Heart right ventricle (tissue), 16 donors: ENCODE measurements at regions not wholly inside any gene's neighbourhood (a gene's known extent, or its start where the extent isn't known, plus 50 kb on each side); places are given as distances from the start of the nearest gene placed in this dataset.
A peak's percentile ranks its signal among the peaks of the same experiment; 100 is the strongest.

Source experiments
- ATAC-seq, 8 donors: fragments of 200-7000 bp; cut with Tn5 transposase; one replicate each; pipeline ENCODE4 v1.9.1; 2020; ENCODE audit warnings: mild to moderate bottlenecking in 8 of 8, moderate library complexity in 8 of 8, moderate number of reproducible peaks in 1 of 8
- DNase-seq, 2 donors: peaks; one replicate each; pipeline ENCODE4 v3.0.0-alpha.2; 2020
- H3K27ac ChIP-seq, 10 donors: fragments of 200-600 bp; sonication (generic) in 2 of 10; one replicate each; pipeline versions ENCODE4 v1.5.0 to v1.8.0; 2020 to 2022; ENCODE audit warnings: mild to moderate bottlenecking in 3 of 10
- H3K27me3 ChIP-seq, 7 donors: fragments of 200-600 bp; one replicate each; pipeline ENCODE4 v1.8.0; 2021 to 2022; ENCODE audit warnings: mild to moderate bottlenecking in 2 of 7
- H3K36me3 ChIP-seq, 9 donors: fragments of 200-600 bp; sonication (generic) in 1 of 9; one replicate each; pipeline versions ENCODE4 v1.5.0 to v1.8.0; 2020 to 2022; ENCODE audit warnings: mild to moderate bottlenecking in 2 of 9
- H3K4me1 ChIP-seq, 9 donors: fragments of 200-600 bp; sonication (generic) in 1 of 9; one replicate each; pipeline versions ENCODE4 v1.5.0 to v1.8.0; 2020 to 2022; ENCODE audit warnings: mild to moderate bottlenecking in 4 of 9
- H3K4me3 ChIP-seq, 10 donors: fragments of 200-600 bp; sonication (generic) in 2 of 10; one replicate each; pipeline versions ENCODE4 v1.5.0 to v1.8.0; 2020 to 2022; ENCODE audit warnings: mild to moderate bottlenecking in 7 of 10, moderate library complexity in 2 of 10
- H3K9me3 ChIP-seq, 11 donors: fragments of 200-600 bp in 10 of 11; sonication (generic) in 2 of 11; one replicate each; pipeline versions ENCODE4 v1.5.0 to v1.8.0; 2013 to 2022; ENCODE audit warnings: mild to moderate bottlenecking in 2 of 11, control low read depth in 1 of 11, moderate library complexity in 1 of 11
- WGBS, 2 donors: extraction: QIAGEN DNeasy Blood & Tissue Kit; methylation state at CpG; one replicate each; pipeline ENCODE4 v1.1.7; 2013; ENCODE audit warnings: inconsistent platforms in 1 of 2; 5-methylcytosine and 5-hydroxymethylcytosine counted together
- intact Hi-C, 10 donors: fragments of 100-400 bp; cut with DNase I; formaldehyde crosslinking; loops; one replicate each; pipeline versions ENCODE4 v1.11.1 to v1.14.2; 2022
- TF ChIP-seq, protein P1 (sequence below), 9 donors: fragments of 200-600 bp; sonication (generic) in 2 of 9; IDR thresholded peaks; one replicate each; pipeline versions ENCODE4 v1.5.0 to v1.8.0; 2021 to 2022; ENCODE audit warnings: antibody characterized with exemption in 9 of 9, mild to moderate bottlenecking in 5 of 9, moderate library complexity in 1 of 9
- donor health status: Arrhythmogenic right ventricular cardiomyopathy.
- donor health status: ischemic (EF 13 %, LVEDD 7.1; RV severe dilation, severe dysfunction).
- donor health status: healthy with polysubstance abuse.
- donor health status: DM: no; HTN: yes; CAD: no.
- donor health status: DM: no; HTN: no; CAD: no.
- donor health status: ischemic (EF 25% LVEDD 6.9; RV normal size, moderate dysfunction).
- donor health status: ischemic (EF 25% LVEDD 5.7; RV mildly dilated, moderate dysfunction).
- donor health status: healthy.
- donor health status: DM: yes; HTN: yes; CAD: no.
- donor health status: Ischemic cardiomyopathy.
- donor health status: ischemic (EF 35%, LVEDD 5.7; RV mildly dilated, moderate dysfunction).
- donor health status: nonischemic (EF 11% LVEDD 7.7; RV severe dilation, severe dysfunction).
- donor health status: DM: yes; HTN: yes; CAD: no.
- donor health status: PGD.
- donor health status: ischemic (EF 29% LVEDD 5.4; RV normal size, mild dysfunction).
- donor health status: nonischemic (EF 23%, LVEDD 6.1; RV moderate dilation, normal function).

GRCh38 chr6:94511502-94512088 is 1065.7 kb upstream of the MANEA start:
- H3K27ac ChIP-seq = no peak overlapping the region
- ATAC-seq = peak in 1 of 8 donors; percentile 26
- TF ChIP-seq, protein P1, sequence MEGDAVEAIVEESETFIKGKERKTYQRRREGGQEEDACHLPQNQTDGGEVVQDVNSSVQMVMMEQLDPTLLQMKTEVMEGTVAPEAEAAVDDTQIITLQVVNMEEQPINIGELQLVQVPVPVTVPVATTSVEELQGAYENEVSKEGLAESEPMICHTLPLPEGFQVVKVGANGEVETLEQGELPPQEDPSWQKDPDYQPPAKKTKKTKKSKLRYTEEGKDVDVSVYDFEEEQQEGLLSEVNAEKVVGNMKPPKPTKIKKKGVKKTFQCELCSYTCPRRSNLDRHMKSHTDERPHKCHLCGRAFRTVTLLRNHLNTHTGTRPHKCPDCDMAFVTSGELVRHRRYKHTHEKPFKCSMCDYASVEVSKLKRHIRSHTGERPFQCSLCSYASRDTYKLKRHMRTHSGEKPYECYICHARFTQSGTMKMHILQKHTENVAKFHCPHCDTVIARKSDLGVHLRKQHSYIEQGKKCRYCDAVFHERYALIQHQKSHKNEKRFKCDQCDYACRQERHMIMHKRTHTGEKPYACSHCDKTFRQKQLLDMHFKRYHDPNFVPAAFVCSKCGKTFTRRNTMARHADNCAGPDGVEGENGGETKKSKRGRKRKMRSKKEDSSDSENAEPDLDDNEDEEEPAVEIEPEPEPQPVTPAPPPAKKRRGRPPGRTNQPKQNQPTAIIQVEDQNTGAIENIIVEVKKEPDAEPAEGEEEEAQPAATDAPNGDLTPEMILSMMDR (IDR thresholded peaks at IDR 0.05) = no peak
- no peaks in the 10 kb centered on the region for H3K4me1 ChIP-seq
- H3K36me3 ChIP-seq = no peaks in the 10 kb centered on the region
- peaks cover 0 to 13% (median 0%) of the 10 kb centered on the region in 11 donors for H3K9me3 ChIP-seq
- 74 to 88% methylated on average over 16 to 17 of the region's 17 CpGs for WGBS, 2 donors
- intact Hi-C loops = no loop called here
- DNase-seq = no peak
- H3K4me3 ChIP-seq = no peak overlapping the region
- H3K27me3 ChIP-seq = no peaks in the 10 kb centered on the region

DNA sequence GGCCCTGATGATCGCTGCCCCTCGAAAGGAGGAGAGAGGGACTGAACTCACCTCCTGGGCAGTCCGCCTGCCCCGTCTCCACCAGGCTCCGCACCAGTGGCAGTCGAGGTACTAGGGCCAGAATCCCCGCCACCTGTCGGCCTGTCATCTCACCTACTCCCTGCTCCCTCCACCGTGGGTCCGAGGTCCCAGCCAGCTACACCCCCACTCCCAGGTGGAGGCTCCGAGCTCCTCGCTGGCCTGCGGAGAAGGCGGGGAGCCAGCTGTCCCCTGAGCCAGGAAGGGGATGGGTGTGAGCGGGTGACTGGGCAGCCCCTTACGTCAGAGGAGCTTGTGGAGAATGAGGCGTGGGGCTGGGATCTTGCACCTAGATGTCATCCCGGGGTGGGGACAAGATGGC is 1066.5 kb upstream of the MANEA start:
- TF ChIP-seq, protein P1 (IDR thresholded peaks at IDR 0.05) = no peak
- H3K4me1 ChIP-seq = no peaks in the 10 kb centered on the region
- no peak overlapping the region for H3K27ac ChIP-seq
- no peaks in the 10 kb centered on the region for H3K36me3 ChIP-seq
- intact Hi-C loops = no loop called here
- DNase-seq = no peak
- no peak for ATAC-seq
- H3K4me3 ChIP-seq = no peak overlapping the region
- H3K9me3 ChIP-seq = peaks cover 0 to 6% (median 0%) of the 10 kb centered on the region in 11 donors
- no peaks in the 10 kb centered on the region for H3K27me3 ChIP-seq
- WGBS, 2 donors = 60 to 80% methylated on average over 18 of the region's 18 CpGs

- no peaks in the 10 kb centered on the region for H3K27me3 ChIP-seq
- no peaks in the 10 kb centered on the region for H3K9me3 ChIP-seq
- H3K36me3 ChIP-seq = no peaks in the 10 kb centered on the region
- ATAC-seq = no peak
- 27 to 29% methylated on average over 2 of the region's 2 CpGs for WGBS, 2 donors
- no peaks in the 10 kb centered on the region for H3K4me1 ChIP-seq
- intact Hi-C loops = no loop called here
- TF ChIP-seq, protein P1 (IDR thresholded peaks at IDR 0.05) = no peak
- H3K4me3 ChIP-seq = no peak overlapping the region
- no peak overlapping the region for H3K27ac ChIP-seq
- DNase-seq = no peak
Observed at GRCh38 chr6:94501516-94501915, 1075.8 kb upstream of the MANEA start.

- H3K9me3 ChIP-seq = no peaks in the 10 kb centered on the region
- H3K27ac ChIP-seq = no peak overlapping the region
- H3K4me1 ChIP-seq = no peaks in the 10 kb centered on the region
- H3K36me3 ChIP-seq = no peaks in the 10 kb centered on the region
- no peak for DNase-seq
- intact Hi-C loops = no loop called here
- no peak for ATAC-seq
- TF ChIP-seq, protein P1 (IDR thresholded peaks at IDR 0.05) = no peak
- no peak overlapping the region for H3K4me3 ChIP-seq
- no peaks in the 10 kb centered on the region for H3K27me3 ChIP-seq
Observed at GRCh38 chr6:94498099-94498498, 1078.7 kb upstream of the EPHA7 start.
